ENCODE measurements at regions not wholly inside any gene's neighbourhood (a gene's known extent, or its start where the extent isn't known, plus 50 kb on each side); places are given as distances from the start of the nearest gene placed in this dataset.

DNA sequence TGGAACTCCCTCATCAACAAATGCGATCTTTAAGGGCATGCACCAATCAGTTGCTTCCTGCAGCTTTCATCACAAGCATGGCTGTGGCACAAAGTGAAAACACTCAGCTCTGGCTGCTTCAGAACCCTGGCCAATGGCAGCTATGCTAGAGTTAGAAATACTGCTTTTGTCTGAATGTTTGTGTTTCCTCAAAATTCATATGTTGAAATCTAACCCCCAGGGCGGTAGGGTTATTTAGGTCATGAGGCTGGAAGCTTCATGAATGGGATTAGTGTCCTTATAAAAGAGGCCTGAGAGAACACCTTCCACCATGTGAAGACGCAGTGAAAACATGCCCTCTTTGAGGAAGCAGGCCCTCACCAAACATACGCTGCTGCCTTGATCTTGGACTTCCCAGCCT lies 453.9 kb downstream of the SNAPC1 start:
- TF ChIP-seq, protein P1, sequence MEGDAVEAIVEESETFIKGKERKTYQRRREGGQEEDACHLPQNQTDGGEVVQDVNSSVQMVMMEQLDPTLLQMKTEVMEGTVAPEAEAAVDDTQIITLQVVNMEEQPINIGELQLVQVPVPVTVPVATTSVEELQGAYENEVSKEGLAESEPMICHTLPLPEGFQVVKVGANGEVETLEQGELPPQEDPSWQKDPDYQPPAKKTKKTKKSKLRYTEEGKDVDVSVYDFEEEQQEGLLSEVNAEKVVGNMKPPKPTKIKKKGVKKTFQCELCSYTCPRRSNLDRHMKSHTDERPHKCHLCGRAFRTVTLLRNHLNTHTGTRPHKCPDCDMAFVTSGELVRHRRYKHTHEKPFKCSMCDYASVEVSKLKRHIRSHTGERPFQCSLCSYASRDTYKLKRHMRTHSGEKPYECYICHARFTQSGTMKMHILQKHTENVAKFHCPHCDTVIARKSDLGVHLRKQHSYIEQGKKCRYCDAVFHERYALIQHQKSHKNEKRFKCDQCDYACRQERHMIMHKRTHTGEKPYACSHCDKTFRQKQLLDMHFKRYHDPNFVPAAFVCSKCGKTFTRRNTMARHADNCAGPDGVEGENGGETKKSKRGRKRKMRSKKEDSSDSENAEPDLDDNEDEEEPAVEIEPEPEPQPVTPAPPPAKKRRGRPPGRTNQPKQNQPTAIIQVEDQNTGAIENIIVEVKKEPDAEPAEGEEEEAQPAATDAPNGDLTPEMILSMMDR (IDR thresholded peaks at IDR 0.05) = no peak
- TF ChIP-seq POLR2A (IDR thresholded peaks at IDR 0.05) = no peak

Data from adrenal gland (tissue), 5 donors.